Midbrain (tissue), 1 donor: ENCODE measurements at regions not wholly inside any gene's neighbourhood (a gene's known extent, or its start where the extent isn't known, plus 50 kb on each side); places are given as distances from the start of the nearest gene placed in this dataset.

Experiments
- DNase-seq: peaks from one replicate; lab custom pipeline; 2025; lab: John Stamatoyannopoulos, UW

DNA sequence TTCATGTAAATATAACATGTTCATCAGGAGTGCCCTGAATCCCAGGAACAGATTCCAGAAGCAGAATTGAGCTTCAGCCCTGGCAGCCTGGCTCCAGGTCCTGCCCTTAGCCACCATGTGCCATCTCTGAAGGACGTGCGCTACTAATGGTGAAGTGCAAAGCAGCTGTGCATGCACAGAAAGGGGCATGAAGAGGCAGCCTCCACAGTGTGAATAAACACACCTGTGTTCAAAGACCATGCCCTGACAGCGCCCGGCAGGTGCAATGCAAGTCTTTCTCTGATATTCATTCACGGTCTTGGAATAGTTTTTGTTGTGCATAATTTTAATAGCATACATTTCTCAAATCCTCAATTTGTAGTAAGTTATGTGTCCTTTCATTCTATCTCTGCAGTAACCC, 250.4 kb upstream of the TCERG1L start:
- DNase-seq, result no peak

DNA sequence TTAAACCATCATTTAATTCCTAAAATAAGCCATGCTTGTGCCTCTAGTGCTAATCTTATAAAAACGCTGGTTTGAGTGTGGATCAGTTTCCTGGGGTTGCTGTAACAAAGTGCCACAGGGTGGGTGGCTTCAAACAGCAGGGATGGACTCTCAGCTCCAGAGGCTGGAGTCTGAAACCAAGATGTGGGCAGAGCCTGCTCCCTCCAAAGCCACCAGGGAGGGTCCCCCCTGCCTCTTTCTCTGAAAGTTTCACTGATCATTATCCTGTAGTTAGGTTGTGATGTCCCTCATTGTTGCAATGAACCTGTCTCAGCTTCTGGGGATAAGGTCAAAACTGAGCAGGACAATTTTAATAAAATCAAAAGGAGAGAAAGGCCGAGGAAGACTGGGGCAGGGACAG, 251.9 kb upstream of the TCERG1L start:
- no peak for DNase-seq

DNA sequence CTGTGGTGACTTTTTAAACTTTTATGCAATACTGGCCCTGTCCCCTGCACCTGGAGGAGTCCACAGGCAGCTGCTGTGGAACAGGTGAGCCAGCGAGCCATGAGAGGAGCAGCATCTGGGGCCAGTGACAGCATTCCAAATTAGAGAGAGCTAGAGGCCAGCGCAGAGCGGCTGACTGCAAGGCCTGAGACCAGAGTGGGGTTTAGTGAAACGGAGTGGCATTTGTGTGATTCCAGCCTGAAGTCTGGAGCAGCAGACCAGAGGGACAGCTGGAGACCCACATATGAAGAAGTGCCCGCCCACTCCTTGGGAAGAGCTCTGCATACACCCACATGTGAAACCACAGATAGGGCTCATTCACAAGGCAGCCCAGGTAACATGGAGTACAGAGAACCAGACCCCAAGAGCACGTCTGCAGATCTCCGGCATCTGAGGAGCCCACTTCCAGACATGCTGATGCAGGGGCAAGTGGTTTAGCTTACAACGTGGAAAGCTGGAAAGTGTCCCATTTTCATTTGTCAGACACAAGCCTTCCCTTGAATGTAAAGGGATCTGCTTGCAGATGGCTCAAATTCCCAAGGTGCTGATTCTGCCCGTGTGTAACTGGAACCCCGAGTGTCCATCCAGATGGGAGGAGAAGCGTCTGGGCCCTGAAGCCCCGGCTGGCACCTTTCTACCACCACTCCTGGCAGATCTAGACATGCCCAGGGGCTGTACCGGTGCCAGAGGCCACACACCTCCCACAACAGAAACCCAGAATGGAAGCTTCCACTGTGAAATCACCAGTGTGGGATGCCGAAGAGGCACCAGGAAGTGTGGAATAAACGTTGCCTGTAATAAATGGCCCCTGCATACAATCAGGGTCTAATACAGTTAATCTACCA, 256.0 kb upstream of the TCERG1L start:
- DNase-seq, result no peak

DNA sequence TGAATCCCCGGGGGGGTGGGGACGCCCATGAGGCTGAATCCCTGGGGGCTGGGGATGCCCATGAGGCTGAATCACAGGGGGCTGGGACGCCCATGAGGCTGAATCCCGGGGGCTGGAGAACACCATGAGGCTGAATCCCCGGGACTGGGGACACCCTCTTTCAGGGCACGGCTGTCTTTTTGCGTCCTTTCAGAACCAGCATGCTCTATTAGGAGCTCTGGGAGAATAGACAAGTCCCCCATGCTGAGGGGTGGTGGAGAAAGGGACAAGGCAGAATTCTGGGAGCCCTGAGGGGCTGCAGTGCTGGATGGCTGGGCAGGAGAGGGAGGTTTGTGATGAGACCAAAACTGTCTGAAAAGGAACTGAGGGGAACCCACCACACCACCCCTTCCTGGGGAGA, 257.3 kb upstream of the TCERG1L start:
- DNase-seq, result no peak

DNA sequence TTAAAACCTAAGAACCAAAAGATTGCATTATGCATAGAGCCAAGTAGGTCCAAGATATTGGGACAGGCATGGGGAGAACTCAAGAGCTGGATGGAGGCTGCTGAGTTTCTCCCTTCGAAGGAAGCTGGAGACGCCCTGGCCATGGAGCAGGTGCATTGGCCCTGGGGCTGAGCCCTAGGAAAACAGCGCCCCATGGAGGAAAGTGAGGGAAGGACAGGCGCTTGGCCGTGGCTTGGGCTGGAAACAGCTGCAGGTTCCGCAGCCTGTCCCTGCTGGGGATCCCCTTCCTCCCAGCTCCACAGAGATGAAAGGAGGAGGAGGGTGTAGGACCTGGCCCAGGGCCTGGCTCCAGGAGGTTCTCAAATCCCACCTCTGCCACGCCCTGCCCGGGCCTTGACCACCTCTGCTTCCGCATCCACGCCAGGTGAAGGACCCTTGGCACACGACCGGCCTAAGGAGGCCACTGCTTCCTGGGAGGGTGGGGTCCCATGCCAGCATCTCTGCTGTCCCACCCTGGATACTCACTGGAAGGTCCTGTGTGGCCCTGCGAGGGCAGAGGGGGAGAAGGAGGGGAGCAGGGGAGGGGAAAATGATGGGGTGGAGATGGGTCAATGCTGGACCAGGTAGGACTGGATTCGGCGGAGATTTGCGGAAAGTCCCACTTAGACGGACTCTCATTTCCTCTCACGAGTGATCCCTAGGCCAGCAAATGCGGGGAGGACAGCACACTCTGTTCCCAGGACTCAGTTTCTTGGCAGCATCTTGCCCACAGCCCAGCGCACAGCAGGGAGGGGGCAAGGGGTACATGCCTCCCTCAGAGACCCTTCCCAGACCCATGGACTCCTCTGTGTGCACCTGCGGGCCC, 258.6 kb upstream of the TCERG1L start:
- DNase-seq, result no peak

DNA sequence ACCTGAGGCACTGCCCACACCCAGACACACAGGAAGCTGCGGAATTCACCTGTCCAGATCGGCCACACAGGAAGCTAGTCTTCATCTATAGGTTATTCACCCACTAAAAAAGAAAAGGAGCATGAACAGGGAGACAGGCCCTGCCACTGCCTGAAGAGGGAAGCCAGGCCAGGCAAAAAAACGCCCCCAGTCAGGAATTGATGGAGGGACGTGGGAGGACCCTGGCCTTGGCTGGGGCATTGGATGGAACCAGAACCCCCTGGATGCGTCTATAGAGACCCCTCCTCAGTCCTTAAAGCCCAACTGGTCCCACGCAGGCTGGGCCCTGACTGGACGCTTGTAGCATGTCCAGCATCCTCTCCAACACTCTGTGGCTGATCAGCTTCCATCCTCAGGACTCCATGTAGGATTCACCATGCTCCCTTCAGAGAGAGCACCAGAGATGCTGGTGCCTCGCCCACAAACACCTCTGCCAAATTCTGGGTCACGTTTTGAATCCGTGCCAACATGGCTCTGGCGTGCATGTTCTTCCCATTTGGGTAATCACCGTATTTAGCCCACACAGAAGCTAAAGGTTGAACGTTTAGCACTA, 259.3 kb upstream of the TCERG1L start:
- DNase-seq, result no peak

DNA sequence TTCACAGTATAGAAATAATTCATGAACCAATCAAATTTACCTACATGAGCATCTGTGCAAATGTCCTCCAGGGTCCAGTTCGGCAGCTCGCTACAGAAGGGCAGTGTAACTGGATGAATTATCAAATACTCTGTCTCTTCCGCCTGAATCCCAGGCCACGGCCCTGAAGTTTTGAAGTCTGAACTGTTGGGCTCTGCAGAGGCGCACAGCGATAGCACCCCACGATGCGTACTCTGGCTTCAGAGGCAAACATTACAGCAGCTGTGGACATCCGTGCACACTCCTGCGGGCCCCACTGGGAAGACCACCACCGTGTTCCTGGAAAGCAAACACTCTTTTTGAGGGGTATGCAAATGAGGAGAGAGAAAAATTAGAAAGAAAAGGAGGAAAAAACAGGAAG, 259.8 kb upstream of the TCERG1L start:
- DNase-seq, result no peak

DNA sequence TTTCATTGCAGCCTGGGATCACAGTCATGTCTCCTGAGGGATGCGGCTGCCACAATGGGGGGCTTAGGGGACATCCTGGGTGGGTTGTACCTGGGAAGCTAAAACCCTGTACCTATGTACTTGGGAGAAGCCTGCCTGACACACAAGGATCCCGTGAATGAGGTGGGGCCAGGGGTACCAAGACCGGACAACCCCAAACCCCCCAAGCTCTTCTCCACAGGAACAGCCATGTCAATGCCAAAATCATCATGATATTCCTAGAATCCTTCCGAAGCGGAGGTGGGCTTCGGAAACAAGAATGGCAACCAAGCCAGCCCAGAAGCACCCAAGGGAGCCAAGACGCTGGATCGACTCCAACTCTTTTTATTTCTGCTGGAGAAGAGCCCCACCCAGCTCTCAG, 260.3 kb upstream of the TCERG1L start:
- DNase-seq, result no peak

DNA sequence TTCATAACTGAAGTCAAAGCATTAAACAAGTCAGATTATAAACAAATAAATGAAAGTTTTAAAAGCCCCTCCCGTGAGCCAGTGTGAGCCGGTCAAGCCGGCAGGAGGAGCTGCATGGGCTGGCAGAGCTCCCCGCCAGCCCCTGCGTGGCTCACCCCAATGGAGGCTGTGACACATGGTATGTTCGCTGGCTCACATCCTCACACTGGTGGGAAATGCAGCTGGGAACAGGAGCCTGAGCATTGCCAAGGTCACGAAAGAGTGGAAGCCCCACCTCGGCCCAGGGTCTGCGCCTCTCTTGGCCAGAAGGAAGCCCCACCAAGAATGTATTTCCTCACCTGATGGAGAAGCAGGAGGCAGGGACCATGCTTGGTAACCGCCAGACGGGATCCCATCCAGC, 261.7 kb upstream of the TCERG1L start:
- DNase-seq, result no peak

DNA sequence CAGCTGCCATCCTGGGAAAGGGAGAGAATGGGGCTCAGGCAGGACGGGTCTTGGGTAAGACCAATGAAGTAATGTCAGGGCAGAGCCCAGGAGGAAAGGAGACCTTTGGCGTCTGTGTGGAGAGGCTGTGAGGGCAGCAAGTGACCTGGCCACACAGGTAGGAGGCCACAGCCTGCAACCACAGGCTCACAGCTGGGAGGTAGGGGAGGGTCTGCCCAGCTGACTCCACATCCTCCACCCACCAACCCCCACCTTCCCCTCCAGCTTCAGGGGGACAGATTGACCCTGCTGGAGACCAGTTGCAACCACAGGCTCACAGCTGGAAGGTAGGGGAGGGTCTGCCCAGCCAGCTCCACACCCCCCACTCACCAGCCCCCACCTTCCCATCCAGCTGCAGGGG, 262.2 kb upstream of the TCERG1L start:
- DNase-seq, result no peak

DNA sequence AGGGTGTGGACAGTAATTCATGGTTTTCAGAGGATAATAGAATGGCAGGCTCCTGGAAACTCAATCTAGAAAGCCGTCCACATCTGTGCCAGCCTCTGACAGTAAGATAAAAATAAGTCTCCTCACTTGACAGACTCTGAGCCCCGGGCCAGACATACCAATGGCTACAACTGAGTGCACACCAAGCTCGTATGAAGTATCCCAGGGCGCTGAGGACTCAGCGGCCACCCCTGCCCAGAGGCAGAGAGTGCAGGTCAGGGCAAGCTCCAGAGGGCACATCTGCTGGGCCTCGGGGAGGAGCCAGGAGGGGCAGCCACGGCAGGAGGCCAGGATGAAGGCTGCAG, 262.8 kb upstream of the TCERG1L start:
- DNase-seq, result no peak

DNA sequence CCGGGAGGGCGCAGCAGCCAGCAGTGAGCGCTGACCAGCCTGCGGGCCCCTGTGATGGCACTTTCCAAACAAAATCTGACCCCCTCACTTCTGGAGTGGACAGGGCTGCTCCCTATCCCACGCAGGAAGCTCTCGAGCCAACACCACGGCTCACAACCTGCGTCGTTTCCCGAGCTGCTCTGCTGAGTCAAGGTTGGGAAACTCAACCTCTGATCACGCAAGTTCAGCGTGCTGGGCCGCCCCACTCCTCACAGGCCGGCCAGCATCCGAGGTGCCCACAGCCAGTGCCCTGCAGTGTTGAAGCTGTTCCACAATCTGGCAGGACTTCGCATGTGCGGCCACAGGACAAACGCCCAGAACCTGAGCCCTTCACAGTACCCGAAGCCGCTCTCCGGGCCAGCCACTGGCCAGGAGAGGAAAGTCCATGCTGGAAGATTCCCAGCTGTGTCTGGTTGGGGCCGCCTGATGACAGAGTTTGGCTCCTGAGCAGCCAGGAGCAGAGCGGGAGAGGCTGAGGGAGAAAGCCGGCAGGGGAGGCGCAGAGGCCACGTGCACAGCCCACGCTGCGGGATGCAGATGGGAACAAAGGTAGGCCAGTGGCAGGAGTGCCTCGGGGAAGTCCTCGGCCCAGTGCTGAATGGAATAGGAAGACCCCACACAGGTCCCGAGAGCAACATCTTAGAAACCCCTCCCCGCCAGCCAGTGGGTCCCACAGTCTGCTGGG, 263.3 kb upstream of the TCERG1L start:
- no peak for DNase-seq

DNA sequence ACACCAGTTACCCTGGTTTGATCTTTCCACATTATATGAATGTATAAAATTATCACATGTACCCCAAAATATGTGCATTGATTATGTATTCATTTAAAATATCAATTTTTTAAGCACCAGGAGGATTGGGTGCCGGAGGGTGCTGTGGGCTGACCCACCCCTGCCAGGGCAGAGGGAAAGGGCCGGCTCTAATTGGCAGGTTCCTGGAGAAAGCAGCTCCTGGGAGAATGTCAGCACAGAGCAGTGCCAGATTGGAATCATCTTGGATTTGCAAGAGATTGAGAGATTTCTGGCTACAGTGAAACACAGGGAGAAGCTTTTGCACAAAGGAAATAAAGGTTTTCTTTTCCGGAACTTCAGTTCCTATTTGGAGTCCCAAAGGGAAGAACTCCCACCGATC, 264.4 kb upstream of the TCERG1L start:
- DNase-seq, result no peak

DNA sequence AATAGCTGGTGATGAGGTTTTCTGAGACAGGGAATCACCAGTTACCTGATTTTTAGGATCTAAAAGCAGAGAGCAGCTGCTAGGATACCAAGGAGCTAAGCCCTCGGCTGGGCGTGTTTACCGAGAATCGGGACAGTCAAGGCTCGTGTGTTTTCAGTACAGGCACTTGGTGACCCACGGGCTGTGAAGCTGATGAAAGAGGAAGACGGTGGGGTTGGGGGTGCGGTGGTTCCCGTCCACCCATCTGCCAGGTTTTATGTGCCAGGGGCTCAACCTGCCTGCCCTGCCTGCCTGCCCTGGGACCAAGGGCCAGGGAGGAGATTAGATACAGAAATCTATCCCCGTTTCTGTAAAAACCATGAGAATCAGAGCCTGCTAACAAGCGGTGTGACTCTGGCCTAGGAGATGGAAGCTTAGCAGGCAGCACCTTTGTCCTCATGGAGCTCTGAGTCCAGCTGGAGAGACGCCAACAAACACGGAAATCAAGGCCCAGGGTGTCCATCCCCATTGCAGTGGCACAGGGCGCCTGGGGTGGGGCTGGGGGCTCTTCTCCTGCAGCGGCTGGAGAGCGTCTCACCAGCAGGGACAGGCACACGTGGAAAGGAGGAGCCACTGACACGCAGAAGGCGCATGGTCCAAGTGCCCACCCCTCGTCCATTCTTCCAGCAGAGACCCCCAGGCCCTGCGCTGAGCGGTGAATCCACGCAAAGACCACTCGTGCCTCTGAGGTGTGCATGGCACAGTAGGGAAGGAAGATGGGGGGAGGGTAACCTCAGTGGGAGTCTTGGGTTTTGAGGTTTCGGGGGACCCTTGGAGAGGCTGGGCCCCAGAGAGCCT, 265.0 kb upstream of the TCERG1L start:
- no peak for DNase-seq

DNA sequence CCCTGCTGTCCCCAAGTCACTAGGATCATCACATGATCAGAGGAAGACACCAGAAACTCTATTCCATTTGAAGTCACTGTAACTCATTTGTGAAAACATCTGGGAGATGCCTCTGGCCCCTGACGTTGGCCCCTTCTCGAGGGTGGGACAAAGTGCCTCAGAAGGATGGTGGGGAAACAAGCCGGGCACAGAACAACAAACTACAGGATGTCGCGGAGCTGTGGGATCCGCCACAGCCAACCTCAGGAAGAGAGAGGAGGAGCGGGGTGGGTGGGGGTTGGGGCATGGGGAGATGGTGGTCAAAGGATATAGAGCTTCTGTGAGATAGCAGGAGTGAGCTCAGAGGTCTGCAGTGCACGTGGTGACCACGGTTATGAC, 265.6 kb upstream of the TCERG1L start:
- no peak for DNase-seq

DNA sequence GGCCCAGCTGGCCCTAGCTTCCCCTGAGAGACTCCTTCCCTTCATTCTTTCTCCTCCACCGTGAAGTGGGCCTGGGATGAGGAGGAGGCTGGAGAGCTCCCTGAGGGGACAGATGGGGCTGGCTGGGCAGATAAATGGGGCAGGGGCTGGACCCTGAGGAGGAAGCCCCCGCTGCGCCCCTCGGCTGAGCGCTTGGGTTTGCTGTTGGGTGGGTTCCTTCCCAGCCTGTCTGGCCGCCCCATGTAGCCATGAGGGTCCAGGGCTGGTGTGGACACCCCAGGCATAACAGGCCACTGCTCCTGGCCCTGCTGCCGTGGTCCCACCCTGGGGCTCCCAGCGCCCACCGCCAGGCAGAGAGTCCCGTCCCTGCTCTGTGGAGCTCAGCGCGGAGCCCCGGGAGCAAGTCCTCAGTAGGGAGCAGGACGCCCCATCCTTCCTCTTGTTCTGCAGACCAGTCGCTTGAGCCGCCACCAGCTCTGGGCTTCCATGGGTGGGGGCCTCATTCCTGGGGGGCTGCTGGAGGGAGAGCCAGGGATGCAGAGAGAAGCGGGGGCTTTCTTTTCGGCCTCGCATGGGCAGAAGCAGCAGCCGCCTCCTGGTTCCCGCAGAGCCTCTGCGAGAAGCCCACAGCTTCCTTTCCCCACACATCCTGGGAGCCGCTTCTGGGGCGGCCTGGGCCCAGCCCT, 266.4 kb upstream of the TCERG1L start:
- DNase-seq, result no peak

DNA sequence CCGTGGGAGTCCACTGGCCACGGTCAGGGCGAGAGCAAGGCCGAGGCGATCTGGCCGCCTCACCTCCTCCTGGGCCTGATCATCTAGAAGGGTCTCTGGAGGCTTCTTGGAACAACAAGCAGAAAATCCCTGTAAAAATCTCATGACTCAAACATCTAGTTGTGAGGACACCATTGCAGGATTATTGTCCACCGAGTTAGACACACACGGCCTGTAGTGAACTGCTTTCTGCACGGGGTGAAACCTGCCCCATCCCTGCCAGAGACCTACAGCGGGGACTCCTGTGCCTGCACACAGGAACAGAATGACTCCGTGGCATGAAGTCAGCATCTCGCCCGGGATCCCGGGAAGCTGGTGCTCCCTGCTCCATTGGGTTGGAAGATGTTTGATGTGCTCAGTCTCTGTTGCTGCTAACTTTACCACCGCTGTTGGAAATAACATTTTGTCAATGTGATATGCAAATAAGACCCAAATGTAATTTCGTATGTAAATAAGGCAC, 267.0 kb upstream of the TCERG1L start:
- DNase-seq, result no peak

DNA sequence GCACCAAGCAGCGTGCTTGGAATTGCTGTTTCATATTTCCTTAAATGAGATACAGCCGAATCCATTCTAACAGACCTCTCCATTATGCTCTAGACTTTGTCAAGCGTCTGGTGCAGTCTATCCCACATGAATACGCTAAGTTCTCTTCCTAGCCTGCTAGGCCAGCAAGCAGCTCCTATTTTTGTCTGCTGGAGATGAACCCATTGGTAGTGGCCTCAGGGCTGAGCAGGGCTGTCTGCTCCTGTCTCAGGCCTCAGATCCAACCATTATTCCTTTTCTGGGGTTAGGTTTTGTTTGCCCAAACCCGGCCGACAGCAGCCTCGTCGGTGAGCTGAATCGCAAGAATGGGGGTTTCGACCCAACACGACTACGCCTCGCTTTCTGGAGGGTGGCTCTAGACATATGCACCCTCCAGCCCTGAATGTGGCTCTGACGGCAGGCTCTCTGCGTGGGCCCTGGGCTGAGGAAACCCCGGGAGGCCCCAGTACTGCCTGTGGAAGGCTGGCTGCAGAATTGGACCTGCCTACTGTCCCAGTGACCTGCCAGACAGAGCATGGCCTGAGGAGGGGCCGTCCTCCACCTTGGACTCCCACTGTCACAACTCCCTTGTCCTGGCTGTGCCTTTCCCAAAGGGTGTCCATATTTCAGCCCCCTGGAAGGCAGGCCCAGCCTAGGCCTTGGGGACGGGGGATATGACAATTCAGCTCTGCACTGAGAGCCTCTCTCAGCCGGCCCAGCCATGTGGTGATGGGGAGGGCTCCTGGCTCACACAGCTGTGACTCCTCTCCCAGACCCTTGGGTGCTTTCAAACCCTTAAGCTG, 267.9 kb upstream of the TCERG1L start:
- no peak for DNase-seq

DNA sequence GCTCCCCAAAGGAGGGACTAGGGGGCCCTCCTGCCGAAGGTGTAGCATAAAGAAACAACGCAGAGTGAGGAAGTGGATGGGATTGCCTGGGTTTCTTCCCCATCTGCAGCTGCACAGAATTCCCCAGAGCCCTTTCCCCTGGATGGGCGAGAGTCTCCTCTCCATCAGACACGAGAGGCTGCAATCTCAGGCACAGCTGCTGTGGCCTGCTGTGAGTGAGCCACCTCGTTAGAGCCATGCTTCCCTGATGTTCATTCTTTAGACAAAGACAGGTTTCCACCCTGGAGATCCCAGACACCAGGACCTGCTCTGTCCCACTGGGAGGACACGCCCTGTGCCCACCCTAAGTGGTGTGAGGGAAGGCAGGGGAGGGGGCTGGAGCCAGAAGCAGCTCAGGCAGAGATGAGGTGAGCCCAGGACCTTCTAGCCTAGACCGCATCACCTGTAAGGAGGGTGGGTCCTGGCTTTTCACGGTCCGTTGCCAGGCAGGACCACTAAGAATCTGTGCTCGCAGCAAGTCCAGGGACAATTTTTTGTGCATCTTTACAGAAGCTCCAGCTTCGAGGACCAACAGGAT, 268.6 kb upstream of the TCERG1L start:
- DNase-seq, result no peak
